GM12864 (cell line): ENCODE measurements at regions not wholly inside any gene's neighbourhood (a gene's known extent, or its start where the extent isn't known, plus 50 kb on each side); places are given as distances from the start of the nearest gene placed in this dataset.

Source experiments
- DNase-seq: peaks from one replicate; pipeline ENCODE4 v3.0.0-alpha.2; 2011; ENCODE audit warnings: low read depth
- H3K4me3 ChIP-seq: 2 replicates; pipeline ENCODE4 v1.5.1; 2011; ENCODE audit warnings: mild to moderate bottlenecking, low read depth, low read length, control low read depth
- CTCF ChIP-seq: IDR thresholded peaks from 2 replicates; pipeline ENCODE4 v1.5.1; 2011; ENCODE audit warnings: low read depth, mild to moderate bottlenecking, moderate library complexity, low read length, control low read depth, inconsistent platforms; ENCODE audit errors: missing control alignments

- no peak for DNase-seq
- peak; percentile 97 for TF ChIP-seq CTCF
Observed at GRCh38 chr9:27888661-27889295, 315.5 kb upstream of the C9orf72 start.

DNA sequence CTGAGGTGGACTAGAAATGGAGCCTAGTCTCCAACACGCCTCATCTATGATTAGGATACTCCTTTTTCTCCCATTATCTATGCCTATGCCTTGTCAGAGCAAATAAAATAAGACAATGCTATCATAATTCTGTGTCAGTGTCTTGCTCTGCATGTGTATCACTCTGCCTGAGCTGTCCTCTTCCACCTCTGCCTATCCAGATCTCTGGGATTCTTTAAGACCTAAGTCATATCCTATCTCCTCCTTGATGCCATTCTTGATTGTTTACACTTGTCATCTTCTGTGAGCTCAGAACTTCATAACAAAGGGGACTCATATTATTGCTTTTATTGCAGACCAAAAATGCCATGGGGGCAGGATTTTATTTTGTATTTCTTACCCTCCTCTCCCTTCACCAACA lies 351.2 kb upstream of the C9orf72 start:
- no peak overlapping the region for H3K4me3 ChIP-seq
- no peak for DNase-seq
- TF ChIP-seq CTCF = no peak

More at GRCh38 chr9:27888661-27889295, 315.5 kb upstream of the C9orf72 start:
- H3K4me3 ChIP-seq = no peak overlapping the region

DNA sequence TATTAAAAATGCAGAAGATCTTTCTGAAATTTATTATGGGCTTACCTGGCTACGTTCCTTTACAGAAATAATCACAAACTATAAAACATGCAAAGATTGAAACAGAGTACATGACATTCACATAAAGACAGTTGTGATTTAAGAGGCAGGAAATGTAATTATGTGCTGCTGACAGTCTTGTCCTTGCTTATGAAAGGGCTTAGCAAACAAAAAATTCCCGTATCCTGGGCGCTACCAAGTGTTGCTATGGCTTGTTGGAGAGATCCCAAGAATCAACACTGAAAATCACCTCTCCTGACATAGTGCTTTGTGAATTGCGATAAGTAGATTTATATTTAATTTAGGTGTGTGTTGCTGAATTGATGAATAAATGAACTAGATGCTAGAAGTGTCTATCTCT lies 352.5 kb upstream of the C9orf72 start:
- no peak for DNase-seq
- no peak overlapping the region for H3K4me3 ChIP-seq
- TF ChIP-seq CTCF = no peak

DNA sequence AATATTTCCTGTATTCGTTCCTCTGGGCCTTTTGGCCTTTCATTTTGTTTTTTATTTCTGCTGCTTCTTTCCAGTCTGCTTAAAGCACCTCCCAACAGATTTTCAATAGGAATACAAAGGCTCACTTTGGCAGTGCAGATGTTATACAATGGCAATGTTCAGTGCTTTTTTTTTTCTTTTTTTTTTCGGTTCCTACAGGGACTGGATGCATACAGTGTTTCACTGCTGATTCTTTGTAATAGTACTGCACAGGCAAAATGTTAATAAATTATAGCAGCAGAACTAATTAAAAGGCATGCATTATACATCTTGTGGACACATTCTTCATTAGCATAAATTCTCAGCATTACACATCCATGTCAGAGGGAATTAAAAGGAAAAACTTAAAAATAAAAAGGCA lies 356.6 kb upstream of the C9orf72 start:
- no peak for TF ChIP-seq CTCF
- DNase-seq = no peak
- no peak overlapping the region for H3K4me3 ChIP-seq

DNA sequence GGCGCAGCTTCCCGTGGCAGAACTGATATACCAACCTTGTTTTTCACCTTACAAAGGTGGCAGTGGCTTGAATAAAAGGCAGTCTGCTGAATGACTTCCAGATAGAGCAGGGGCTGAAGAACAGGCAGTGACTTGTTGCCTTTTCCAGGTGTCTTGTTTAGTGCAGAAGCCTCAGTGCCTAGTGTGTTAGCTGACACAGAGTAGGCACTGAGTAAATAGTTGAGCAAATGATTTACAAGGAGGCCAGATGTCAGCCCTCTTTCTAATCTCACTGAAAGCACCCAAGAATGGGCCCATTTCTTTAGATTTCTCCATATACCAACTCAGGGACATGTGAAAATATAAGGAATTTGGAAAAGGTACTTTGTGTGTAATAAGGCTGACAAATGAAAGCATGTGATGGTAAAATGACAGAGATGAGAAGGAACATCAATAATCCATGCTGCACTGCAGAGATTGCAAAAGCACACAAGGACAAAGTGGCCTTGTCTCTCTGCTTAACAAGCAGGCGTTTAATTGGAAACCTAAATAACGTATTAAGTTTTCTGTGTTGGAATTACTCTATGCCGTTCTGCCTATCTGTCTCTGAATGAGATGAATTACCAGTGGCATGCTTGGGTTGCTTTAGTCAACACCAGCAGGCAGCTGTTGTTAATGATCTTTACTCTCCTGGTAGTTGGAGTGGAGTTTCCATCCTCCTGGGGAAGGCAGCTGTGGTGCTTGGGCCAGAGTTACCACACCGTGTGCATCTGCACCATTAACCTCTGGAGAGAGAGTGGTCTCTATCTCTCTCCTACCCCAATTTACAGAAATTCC lies 360.1 kb upstream of the C9orf72 start:
- DNase-seq = no peak
- TF ChIP-seq CTCF = no peak
- no peak overlapping the region for H3K4me3 ChIP-seq

- H3K4me3 ChIP-seq = no peak overlapping the region
- no peak for DNase-seq
- no peak for TF ChIP-seq CTCF
Observed at GRCh38 chr9:27934471-27934870, 361.2 kb upstream of the C9orf72 start.
